ENCODE measurements at regions not wholly inside any gene's neighbourhood (a gene's known extent, or its start where the extent isn't known, plus 50 kb on each side); places are given as distances from the start of the nearest gene placed in this dataset.
"Not testable (repeated sequence)": the region's sequence is repeated elsewhere in the genome, so short reads cannot be mapped to it uniquely, and the experiment has no call there.

- DNase-seq: no peak
Measured at GRCh38 chr3:30305021-30305420, 301.4 kb upstream of the TGFBR2 start.

- DNase-seq: no peak
Measured at GRCh38 chr3:30306896-30307295, 299.5 kb upstream of the TGFBR2 start.

- DNase-seq: no peak
Measured at GRCh38 chr3:30307372-30307950, 298.9 kb upstream of the TGFBR2 start.

GRCh38 chr3:30308131-30308530, 298.3 kb upstream of the TGFBR2 start:
- no peak for DNase-seq

GRCh38 chr3:30309961-30310954, 296.1 kb upstream of the TGFBR2 start:
- DNase-seq: no peak

- DNase-seq: no peak
Measured at GRCh38 chr3:30311781-30312180, 294.6 kb upstream of the TGFBR2 start.

- DNase-seq: no peak
Measured at GRCh38 chr3:30313840-30314239, 292.6 kb upstream of the TGFBR2 start.

- no peak for DNase-seq
Measured at GRCh38 chr3:30314757-30315325, 291.6 kb upstream of the TGFBR2 start.

- no peak for DNase-seq
Measured at GRCh38 chr3:30315447-30315846, 291.0 kb upstream of the TGFBR2 start.

GRCh38 chr3:30317561-30317960, 288.8 kb upstream of the TGFBR2 start:
- DNase-seq: no peak

- no peak for DNase-seq
Measured at GRCh38 chr3:30318110-30318509, 288.3 kb upstream of the TGFBR2 start.

- peak; percentile 66 for DNase-seq
Measured at GRCh38 chr3:30319713-30320112, 286.7 kb upstream of the TGFBR2 start.

GRCh38 chr3:30320392-30320791, 286.0 kb upstream of the TGFBR2 start:
- DNase-seq: no peak

GRCh38 chr3:30321065-30321464, 285.3 kb upstream of the TGFBR2 start:
- no peak for DNase-seq

GRCh38 chr3:30323649-30324048, 282.8 kb upstream of the TGFBR2 start:
- DNase-seq: not testable (repeated sequence)

GRCh38 chr3:30324587-30324986, 281.8 kb upstream of the TGFBR2 start:
- no peak for DNase-seq

- not testable (repeated sequence) for DNase-seq
Measured at GRCh38 chr3:30327976-30328375, 278.4 kb upstream of the TGFBR2 start.

- not testable (repeated sequence) for DNase-seq
Measured at GRCh38 chr3:30328935-30329334, 277.5 kb upstream of the TGFBR2 start.

GRCh38 chr3:30331519-30331918, 274.9 kb upstream of the TGFBR2 start:
- DNase-seq: no peak

- DNase-seq: no peak
Measured at GRCh38 chr3:30332196-30333021, 274.0 kb upstream of the TGFBR2 start.

GRCh38 chr3:30333143-30333542, 273.3 kb upstream of the TGFBR2 start:
- no peak for DNase-seq

GRCh38 chr3:30333903-30334302, 272.5 kb upstream of the TGFBR2 start:
- no peak for DNase-seq

GRCh38 chr3:30340500-30340899, 265.9 kb upstream of the TGFBR2 start:
- DNase-seq: no peak

Measured in CD4-positive, alpha-beta T cell treated with Interleukin-17A for 1 hour (primary cell).